ENCODE measurements at regions not wholly inside any gene's neighbourhood (a gene's known extent, or its start where the extent isn't known, plus 50 kb on each side); places are given as distances from the start of the nearest gene placed in this dataset.
"Not testable (repeated sequence)": the region's sequence is repeated elsewhere in the genome, so short reads cannot be mapped to it uniquely, and the experiment has no call there.

GRCh38 chr2:17460371-17461086 is 57.7 kb downstream of the RAD51AP2 start:
- DNase-seq (ENCODE audit: low spot score), result no peak

- DNase-seq (ENCODE audit: low spot score), result no peak
Observed at GRCh38 chr2:17455343-17455742, 62.9 kb downstream of the RAD51AP2 start.

GRCh38 chr2:17446191-17446590 is 72.0 kb downstream of the RAD51AP2 start:
- not testable (repeated sequence) for DNase-seq (ENCODE audit: low spot score)

- no peak for DNase-seq (ENCODE audit: low spot score)
Observed at GRCh38 chr2:17445744-17446143, 72.5 kb downstream of the RAD51AP2 start.

GRCh38 chr2:17442334-17442733 is 75.9 kb downstream of the RAD51AP2 start:
- no peak for DNase-seq (ENCODE audit: low spot score)

- DNase-seq (ENCODE audit: low spot score), result no peak
Observed at GRCh38 chr2:17441790-17442189, 76.5 kb downstream of the RAD51AP2 start.

GRCh38 chr2:17441055-17441771 is 77.0 kb downstream of the RAD51AP2 start:
- no peak for DNase-seq (ENCODE audit: low spot score)

GRCh38 chr2:17430326-17430725 is 87.9 kb downstream of the RAD51AP2 start:
- no peak for DNase-seq (ENCODE audit: low spot score)

GRCh38 chr2:17429130-17429529 is 89.1 kb downstream of the RAD51AP2 start:
- no peak for DNase-seq (ENCODE audit: low spot score)

- DNase-seq (ENCODE audit: low spot score), result no peak
Observed at GRCh38 chr2:17427401-17427800, 90.8 kb downstream of the RAD51AP2 start.

- no peak for DNase-seq (ENCODE audit: low spot score)
Observed at GRCh38 chr2:17426743-17427142, 91.5 kb downstream of the RAD51AP2 start.

- DNase-seq (ENCODE audit: low spot score), result no peak
Observed at GRCh38 chr2:17422061-17422460, 96.2 kb downstream of the RAD51AP2 start.

GRCh38 chr2:17416884-17417391 is 101.3 kb downstream of the RAD51AP2 start:
- DNase-seq (ENCODE audit: low spot score), result no peak

GRCh38 chr2:17413036-17413435 is 105.2 kb downstream of the RAD51AP2 start:
- DNase-seq (ENCODE audit: low spot score), result no peak

- DNase-seq (ENCODE audit: low spot score), result no peak
Observed at GRCh38 chr2:17401096-17401495, 117.1 kb downstream of the RAD51AP2 start.

- DNase-seq (ENCODE audit: low spot score), result no peak
Observed at GRCh38 chr2:17398770-17399169, 119.5 kb downstream of the RAD51AP2 start.

- DNase-seq (ENCODE audit: low spot score), result no peak
Observed at GRCh38 chr2:17388798-17389197, 129.4 kb downstream of the RAD51AP2 start.

GRCh38 chr2:17387591-17387990 is 130.6 kb downstream of the RAD51AP2 start:
- no peak for DNase-seq (ENCODE audit: low spot score)

- no peak for DNase-seq (ENCODE audit: low spot score)
Observed at GRCh38 chr2:17386771-17387170, 131.5 kb downstream of the RAD51AP2 start.

GRCh38 chr2:17380003-17380402 is 138.2 kb downstream of the RAD51AP2 start:
- DNase-seq (ENCODE audit: low spot score), result no peak

GRCh38 chr2:17375262-17375661 is 143.0 kb downstream of the RAD51AP2 start:
- no peak for DNase-seq (ENCODE audit: low spot score)

GRCh38 chr2:17373741-17374140 is 144.5 kb downstream of the RAD51AP2 start:
- no peak for DNase-seq (ENCODE audit: low spot score)

GRCh38 chr2:17373041-17373440 is 145.2 kb downstream of the RAD51AP2 start:
- no peak for DNase-seq (ENCODE audit: low spot score)

Measured in CD4-positive, alpha-beta T cell treated with Interleukin-6 at 100 ng/mL for 8 hours (primary cell).